PC-3 (cell line): ENCODE measurements at regions not wholly inside any gene's neighbourhood (a gene's known extent, or its start where the extent isn't known, plus 50 kb on each side); places are given as distances from the start of the nearest gene placed in this dataset.

Source experiments
- ATAC-seq: fragments of 200-7000 bp; cut with Tn5 transposase; 2 replicates; pipeline ENCODE4 v1.9.1; 2020; ENCODE audit warnings: mild to moderate bottlenecking, moderate library complexity
- BruUV-seq: library from RNA; stranded (reverse); fragments of 400-500 nt; replicated peaks from 2 replicates; lab custom pipeline; 2021; lab: Mats Ljungman, UMichigan
- CTCF ChIA-PET: fragments of 300-600 bp; sonication (Branson Sonifier 250); formaldehyde crosslinking; loops from one replicate; lab custom pipeline; 2022; ENCODE audit warnings: antibody characterized with exemption; lab: Charles Lee
- POLR2A ChIA-PET: fragments of 300-600 bp; sonication (Branson Sonifier 250); formaldehyde crosslinking; loops from one replicate; lab custom pipeline; 2022; ENCODE audit warnings: antibody characterized with exemption; ENCODE audit not compliant: unreplicated experiment; lab: Charles Lee
- DNase-seq: peaks from one replicate; pipeline ENCODE4 v3.0.0-alpha.2; 2015
- H2AFZ ChIP-seq: fragments of 300-600 bp; sonication (generic); 2 replicates; pipeline ENCODE4 v1.6.0; 2016; ENCODE audit warnings: antibody characterized with exemption, low read length
- H3F3A ChIP-seq: fragments of 300-600 bp; sonication (generic); one replicate; pipeline ENCODE4 v1.6.0; 2017; ENCODE audit warnings: antibody characterized with exemption, low read length, control low read depth, mild to moderate bottlenecking; ENCODE audit not compliant: unreplicated experiment
- H3K27ac ChIP-seq: fragments of 300-600 bp; sonication (generic); 2 replicates; pipeline ENCODE4 v1.5.1; 2016; ENCODE audit warnings: mild to moderate bottlenecking, low read length
- H3K27me3 ChIP-seq: fragments of 300-600 bp; sonication (generic); 2 replicates; pipeline ENCODE4 v1.6.1; 2016; ENCODE audit warnings: low read length, mixed read lengths
- H3K36me3 ChIP-seq: fragments of 300-600 bp; sonication (generic); 2 replicates; pipeline ENCODE4 v1.6.1; 2016; ENCODE audit warnings: low read depth, mixed run types, low read length, mixed read lengths
- H3K4me1 ChIP-seq: fragments of 300-600 bp; sonication (generic); 2 replicates; pipeline ENCODE4 v1.5.1; 2016; ENCODE audit warnings: low read length; ENCODE audit not compliant: insufficient read depth
- H3K4me2 ChIP-seq: fragments of 300-600 bp; sonication (generic); 2 replicates; pipeline ENCODE4 v1.6.0; 2016; ENCODE audit warnings: low read length
- H3K4me3 ChIP-seq: fragments of 300-600 bp; sonication (generic); 2 replicates; pipeline ENCODE4 v1.5.1; 2016; ENCODE audit warnings: mild to moderate bottlenecking, low read length, mixed read lengths
- H3K79me2 ChIP-seq: fragments of 300-600 bp; sonication (generic); 2 replicates; pipeline ENCODE4 v1.6.1; 2017; ENCODE audit warnings: low read length, mixed read lengths
- H3K9ac ChIP-seq: fragments of 300-600 bp; sonication (generic); 2 replicates; pipeline ENCODE4 v1.6.0; 2016; ENCODE audit warnings: mild to moderate bottlenecking, low read length
- H3K9me2 ChIP-seq: fragments of 300-600 bp; sonication (generic); replicated peaks from 2 replicates; pipeline ENCODE4 v1.6.1; 2016; ENCODE audit warnings: mixed run types, low read length, mixed read lengths
- H3K9me3 ChIP-seq: fragments of 300-600 bp; sonication (generic); 2 replicates; pipeline ENCODE4 v1.6.1; 2016; ENCODE audit warnings: low read length, mixed read lengths
- H4K20me1 ChIP-seq: fragments of 300-600 bp; sonication (generic); 2 replicates; pipeline ENCODE4 v1.6.1; 2016; ENCODE audit warnings: low read length, mixed read lengths
- EZH2 ChIP-seq: fragments of 300-600 bp; sonication (generic); IDR thresholded peaks from one replicate; pipeline ENCODE4 v1.6.1; 2017; ENCODE audit warnings: antibody characterized with exemption, mild to moderate bottlenecking, low read length; ENCODE audit not compliant: unreplicated experiment
- EZH2phosphoT487 ChIP-seq: fragments of 300-600 bp; sonication (generic); IDR thresholded peaks from 2 replicates; pipeline ENCODE4 v1.6.1; 2018; ENCODE audit warnings: mild to moderate bottlenecking, antibody characterized with exemption, low read length, borderline replicate concordance
- intact Hi-C: fragments of 100-400 bp; cut with micrococcal nuclease; formaldehyde crosslinking; loops from 2 replicates; pipeline ENCODE4 v1.9.0; 2023
- TF ChIP-seq, protein P1 (sequence below): fragments of 300-600 bp; sonication (generic); conservative IDR thresholded peaks from 2 replicates; pipeline ENCODE4 v1.5.1; 2017; ENCODE audit warnings: antibody characterized with exemption, low read depth, mild to moderate bottlenecking, low read length

DNA sequence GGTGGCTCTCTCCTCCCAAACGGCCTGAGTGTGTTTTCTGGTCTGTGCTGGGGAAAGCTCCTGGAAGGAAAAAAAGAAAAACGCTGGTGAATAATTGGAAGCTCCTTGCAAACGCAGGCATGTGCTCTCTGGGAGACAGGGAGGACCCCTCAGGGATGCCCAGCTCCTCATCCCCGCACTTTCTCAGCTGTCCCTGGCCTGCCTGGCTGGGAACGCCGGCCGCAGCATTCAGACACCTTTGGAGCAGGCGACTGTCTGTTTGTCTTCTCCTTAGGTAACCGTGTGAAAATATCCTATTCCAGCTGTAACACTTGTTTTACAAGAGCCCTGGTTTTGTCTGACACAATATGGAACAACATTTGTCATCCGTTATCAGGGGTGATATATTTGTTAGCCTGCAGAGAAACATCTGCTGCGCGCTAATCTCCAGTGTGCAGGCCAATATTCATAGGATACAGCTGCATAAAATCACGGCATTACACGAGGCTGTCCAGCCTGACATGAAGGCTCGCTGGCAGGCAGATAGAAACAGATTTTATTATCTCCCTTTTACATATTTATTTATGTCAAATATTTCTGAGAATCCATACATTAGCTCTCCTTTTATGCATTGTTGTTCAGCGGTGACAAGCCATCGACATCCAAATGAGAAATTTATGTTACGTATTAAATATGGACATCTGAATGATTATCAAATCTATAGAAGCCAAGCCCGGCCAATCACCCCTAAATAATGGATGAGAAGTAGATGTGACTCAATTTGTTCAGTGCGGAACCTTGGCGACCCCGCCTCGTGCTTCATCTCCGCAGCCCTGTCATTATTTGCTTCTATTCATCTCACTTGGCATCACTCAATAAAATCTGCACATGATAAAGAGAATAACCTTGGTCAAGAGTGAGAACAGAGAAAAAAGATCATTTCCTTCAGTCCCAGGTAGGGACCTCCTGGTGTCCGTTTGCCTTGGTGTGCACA, 675.1 kb upstream of the SALL3 start:
- DNase-seq (no peak), ATAC-seq (no peak)
- H3K9ac ChIP-seq = no peak overlapping the region
- intact Hi-C loops = no loop called here
- peaks cover 73% of the 10 kb centered on the region for H3K27me3 ChIP-seq
- no peak overlapping the region for H2AFZ ChIP-seq
- no peak overlapping the region for H3K4me2 ChIP-seq
- ChIA-PET CTCF (no interaction called here), POLR2A (interaction anchor here (0.5 kb wide), 1 partner anchor 130 kb away, joined by 4 read pairs; no protein-coding TSS in a partner anchor)
- no peaks in the 10 kb centered on the region for H3K4me1 ChIP-seq
- no peak for TF ChIP-seq EZH2
- TF ChIP-seq, protein P1, sequence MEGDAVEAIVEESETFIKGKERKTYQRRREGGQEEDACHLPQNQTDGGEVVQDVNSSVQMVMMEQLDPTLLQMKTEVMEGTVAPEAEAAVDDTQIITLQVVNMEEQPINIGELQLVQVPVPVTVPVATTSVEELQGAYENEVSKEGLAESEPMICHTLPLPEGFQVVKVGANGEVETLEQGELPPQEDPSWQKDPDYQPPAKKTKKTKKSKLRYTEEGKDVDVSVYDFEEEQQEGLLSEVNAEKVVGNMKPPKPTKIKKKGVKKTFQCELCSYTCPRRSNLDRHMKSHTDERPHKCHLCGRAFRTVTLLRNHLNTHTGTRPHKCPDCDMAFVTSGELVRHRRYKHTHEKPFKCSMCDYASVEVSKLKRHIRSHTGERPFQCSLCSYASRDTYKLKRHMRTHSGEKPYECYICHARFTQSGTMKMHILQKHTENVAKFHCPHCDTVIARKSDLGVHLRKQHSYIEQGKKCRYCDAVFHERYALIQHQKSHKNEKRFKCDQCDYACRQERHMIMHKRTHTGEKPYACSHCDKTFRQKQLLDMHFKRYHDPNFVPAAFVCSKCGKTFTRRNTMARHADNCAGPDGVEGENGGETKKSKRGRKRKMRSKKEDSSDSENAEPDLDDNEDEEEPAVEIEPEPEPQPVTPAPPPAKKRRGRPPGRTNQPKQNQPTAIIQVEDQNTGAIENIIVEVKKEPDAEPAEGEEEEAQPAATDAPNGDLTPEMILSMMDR = no peak
- no peak for TF ChIP-seq EZH2phosphoT487
- no peaks in the 10 kb centered on the region for H3K9me2 ChIP-seq
- no peaks in the 10 kb centered on the region for H4K20me1 ChIP-seq
- H3F3A ChIP-seq = no peaks in the 10 kb centered on the region
- no peak overlapping the region for H3K27ac ChIP-seq
- no TSS peak for BruUV-seq
- no peaks in the 10 kb centered on the region for H3K36me3 ChIP-seq
- H3K79me2 ChIP-seq = no peaks in the 10 kb centered on the region
- H3K9me3 ChIP-seq = no peaks in the 10 kb centered on the region
- H3K4me3 ChIP-seq = no peak overlapping the region

DNA sequence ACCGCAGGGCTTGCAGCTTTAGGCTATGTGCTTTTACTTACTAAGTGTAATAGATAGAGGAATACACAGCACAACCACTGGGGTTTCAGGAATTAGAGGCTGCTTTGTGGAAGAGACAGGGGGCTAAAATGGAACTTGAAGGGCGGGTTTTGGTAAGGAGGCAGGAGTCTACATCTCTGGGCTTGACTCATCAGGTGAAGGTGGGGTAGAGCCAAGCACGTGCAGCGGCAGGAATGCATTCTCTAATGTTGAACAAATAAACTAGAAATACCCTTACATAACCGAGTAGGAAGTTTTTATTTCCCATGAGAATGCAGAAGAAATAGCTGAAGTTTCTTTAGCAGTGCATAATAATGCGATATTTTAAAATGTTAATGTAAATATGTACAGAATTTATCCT, 673.8 kb upstream of the SALL3 start:
- Histone ChIP-seq H3K27ac (no peak overlapping the region), H3K4me2 (no peak overlapping the region), H3K4me1 (no peaks in the 10 kb centered on the region), H3K27me3 (peaks cover 82% of the 10 kb centered on the region), H3F3A (no peaks in the 10 kb centered on the region), H3K9me2 (no peaks in the 10 kb centered on the region), H3K36me3 (no peaks in the 10 kb centered on the region), H2AFZ (no peak overlapping the region), H4K20me1 (no peaks in the 10 kb centered on the region), H3K9ac (no peak overlapping the region), H3K9me3 (no peaks in the 10 kb centered on the region), H3K79me2 (no peaks in the 10 kb centered on the region), H3K4me3 (no peak overlapping the region)
- ATAC-seq (no peak), DNase-seq (no peak)
- no TSS peak for BruUV-seq
- ChIA-PET POLR2A (no interaction called here), CTCF (no interaction called here)
- TF ChIP-seq, protein P1 = no peak
- TF ChIP-seq EZH2phosphoT487 (no peak), EZH2 (no peak)
- intact Hi-C loops = no loop called here

DNA sequence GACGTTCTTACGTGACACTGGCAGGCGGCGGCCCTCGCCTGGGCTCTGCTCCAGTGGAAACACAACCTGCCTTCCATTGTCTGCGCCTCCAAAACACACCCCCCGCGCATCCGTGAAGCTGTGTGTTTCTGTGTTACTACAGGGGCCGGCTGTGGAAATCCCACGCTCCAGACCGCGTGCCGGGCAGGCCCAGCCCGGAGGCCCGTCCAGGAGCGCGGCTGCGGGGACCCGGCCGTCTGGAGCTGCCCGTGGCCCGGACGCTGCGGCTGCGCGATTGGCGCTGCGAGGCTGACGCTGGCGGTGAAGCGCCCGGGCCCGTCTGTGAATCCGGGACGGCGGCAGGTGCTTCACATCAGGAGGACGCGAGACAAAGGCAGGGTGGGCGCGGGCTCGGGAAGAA, 670.3 kb upstream of the SALL3 start:
- Histone ChIP-seq H3K9ac (no peak overlapping the region), H3K4me3 (no peak overlapping the region), H2AFZ (no peak overlapping the region), H3K36me3 (no peaks in the 10 kb centered on the region), H3K9me2 (no peaks in the 10 kb centered on the region), H4K20me1 (no peaks in the 10 kb centered on the region), H3K4me2 (no peak overlapping the region), H3K4me1 (no peaks in the 10 kb centered on the region), H3K9me3 (no peaks in the 10 kb centered on the region), H3F3A (no peaks in the 10 kb centered on the region), H3K27ac (no peak overlapping the region), H3K79me2 (no peaks in the 10 kb centered on the region), H3K27me3 (peaks cover 66% of the 10 kb centered on the region)
- no peak for ATAC-seq
- POLR2A ChIA-PET = no interaction called here
- TF ChIP-seq, protein P1 = no peak
- TF ChIP-seq EZH2 (no peak), EZH2phosphoT487 (no peak)
- intact Hi-C loops = no loop called here
- CTCF ChIA-PET = no interaction called here
- no peak for DNase-seq
- BruUV-seq = no TSS peak
